ENCODE measurements at regions not wholly inside any gene's neighbourhood (a gene's known extent, or its start where the extent isn't known, plus 50 kb on each side); places are given as distances from the start of the nearest gene placed in this dataset.

GRCh38 chr18:68482815-68483214 is 232.1 kb downstream of the TMX3 start:
- no peak for DNase-seq
- H3K27me3 ChIP-seq (ENCODE audit: insufficient read depth, low read length), result no peaks in the 10 kb centered on the region
- no peak overlapping the region for H3K27ac ChIP-seq (ENCODE audit: low read depth, low read length)
- Mint-ChIP-seq H3K27ac (no peak overlapping the region), H3K4me3 (no peak overlapping the region), H3K27me3 (peaks cover 0 to 1% of the 10 kb centered on the region in 2 donors), H3K36me3 (no peaks in the 10 kb centered on the region), H3K4me1 (no peaks in the 10 kb centered on the region), H3K9me3 (no peaks in the 10 kb centered on the region)
- H3K4me1 ChIP-seq (ENCODE audit: insufficient read depth, low read length), result no peaks in the 10 kb centered on the region
- H3K4me3 ChIP-seq (ENCODE audit: low read length in 2 of 2), result no peak overlapping the region
- intact Hi-C loops (cut with micrococcal nuclease), result no loop called here
- CTCF ChIA-PET (ENCODE audit: partially characterized antibody), result no interaction called here
- no peaks in the 10 kb centered on the region for H3K36me3 ChIP-seq (ENCODE audit: insufficient read depth, low read length)
- POLR2A ChIA-PET (ENCODE audit: partially characterized antibody), result no interaction called here
- H3K9me3 ChIP-seq (ENCODE audit: control insufficient read depth in 1 of 2, low read length in 2 of 2), result no peaks in the 10 kb centered on the region

GRCh38 chr18:68480196-68480595 is 234.7 kb downstream of the TMX3 start:
- H3K4me3 ChIP-seq (ENCODE audit: low read length in 2 of 2), result no peak overlapping the region
- ChIA-PET POLR2A (ENCODE audit: partially characterized antibody) (no interaction called here), CTCF (ENCODE audit: partially characterized antibody) (no interaction called here)
- Mint-ChIP-seq H3K9me3 (no peaks in the 10 kb centered on the region), H3K36me3 (no peaks in the 10 kb centered on the region), H3K4me1 (no peaks in the 10 kb centered on the region), H3K27ac (no peak overlapping the region), H3K4me3 (no peak overlapping the region), H3K27me3 (peaks cover 0 to 1% of the 10 kb centered on the region in 2 donors)
- DNase-seq, result no peak
- H3K27me3 ChIP-seq (ENCODE audit: insufficient read depth, low read length), result no peaks in the 10 kb centered on the region
- H3K27ac ChIP-seq (ENCODE audit: low read depth, low read length), result no peak overlapping the region
- intact Hi-C loops (cut with micrococcal nuclease), result no loop called here
- no peaks in the 10 kb centered on the region for H3K36me3 ChIP-seq (ENCODE audit: insufficient read depth, low read length)
- H3K9me3 ChIP-seq (ENCODE audit: control insufficient read depth in 1 of 2, low read length in 2 of 2), result no peaks in the 10 kb centered on the region
- no peaks in the 10 kb centered on the region for H3K4me1 ChIP-seq (ENCODE audit: insufficient read depth, low read length)

- H3K36me3 ChIP-seq (ENCODE audit: insufficient read depth, low read length), result no peaks in the 10 kb centered on the region
- H3K9me3 ChIP-seq (ENCODE audit: control insufficient read depth in 1 of 2, low read length in 2 of 2), result no peaks in the 10 kb centered on the region
- intact Hi-C loops (cut with micrococcal nuclease), result no loop called here
- POLR2A ChIA-PET (ENCODE audit: partially characterized antibody), result no interaction called here
- no peak overlapping the region for H3K4me3 ChIP-seq (ENCODE audit: low read length in 2 of 2)
- no peak overlapping the region for H3K27ac ChIP-seq (ENCODE audit: low read depth, low read length)
- Mint-ChIP-seq H3K9me3 (no peaks in the 10 kb centered on the region), H3K4me3 (no peak overlapping the region), H3K4me1 (no peaks in the 10 kb centered on the region), H3K27ac (no peak overlapping the region), H3K27me3 (peaks cover 0 to 1% of the 10 kb centered on the region in 2 donors), H3K36me3 (no peaks in the 10 kb centered on the region)
- no peaks in the 10 kb centered on the region for H3K27me3 ChIP-seq (ENCODE audit: insufficient read depth, low read length)
- no peak for DNase-seq
- CTCF ChIA-PET (ENCODE audit: partially characterized antibody), result no interaction called here
- H3K4me1 ChIP-seq (ENCODE audit: insufficient read depth, low read length), result no peaks in the 10 kb centered on the region
Measured at GRCh38 chr18:68478246-68478645, 236.7 kb downstream of the TMX3 start.

- Mint-ChIP-seq H3K4me1 (no peaks in the 10 kb centered on the region), H3K36me3 (no peaks in the 10 kb centered on the region), H3K27me3 (peaks cover 0 to 1% of the 10 kb centered on the region in 2 donors), H3K27ac (no peak overlapping the region), H3K4me3 (no peak overlapping the region), H3K9me3 (no peaks in the 10 kb centered on the region)
- Histone ChIP-seq H3K9me3 (ENCODE audit: control insufficient read depth in 1 of 2, low read length in 2 of 2) (no peaks in the 10 kb centered on the region), H3K4me3 (ENCODE audit: low read length in 2 of 2) (no peak overlapping the region), H3K27ac (ENCODE audit: low read depth, low read length) (no peak overlapping the region), H3K27me3 (ENCODE audit: insufficient read depth, low read length) (no peaks in the 10 kb centered on the region), H3K36me3 (ENCODE audit: insufficient read depth, low read length) (no peaks in the 10 kb centered on the region), H3K4me1 (ENCODE audit: insufficient read depth, low read length) (no peaks in the 10 kb centered on the region)
- intact Hi-C loops (cut with micrococcal nuclease), result no loop called here
- POLR2A ChIA-PET (ENCODE audit: partially characterized antibody), result no interaction called here
- no peak for DNase-seq
- CTCF ChIA-PET (ENCODE audit: partially characterized antibody), result no interaction called here
Measured at GRCh38 chr18:68475883-68476282, 239.0 kb downstream of the TMX3 start.

- H3K9me3 ChIP-seq (ENCODE audit: control insufficient read depth in 1 of 2, low read length in 2 of 2), result no peaks in the 10 kb centered on the region
- ChIA-PET CTCF (ENCODE audit: partially characterized antibody) (interaction anchor here (1.2 kb wide), 1 partner anchor 11 kb away, joined by 3 read pairs; no protein-coding TSS in a partner anchor), POLR2A (ENCODE audit: partially characterized antibody) (no interaction called here)
- no peaks in the 10 kb centered on the region for H3K36me3 ChIP-seq (ENCODE audit: insufficient read depth, low read length)
- intact Hi-C loops (cut with micrococcal nuclease), result no loop called here
- H3K27ac ChIP-seq (ENCODE audit: low read depth, low read length), result no peak overlapping the region
- no peaks in the 10 kb centered on the region for H3K36me3 Mint-ChIP-seq
- no peak overlapping the region for H3K27ac Mint-ChIP-seq
- H3K4me1 ChIP-seq (ENCODE audit: insufficient read depth, low read length), result no peaks in the 10 kb centered on the region
- H3K27me3 ChIP-seq (ENCODE audit: insufficient read depth, low read length), result no peaks in the 10 kb centered on the region
- H3K27me3 Mint-ChIP-seq, result no peaks in the 10 kb centered on the region
- DNase-seq, result no peak
- peaks cover 0 to 4% (median 3%) of the 10 kb centered on the region in 4 donors for H3K4me1 Mint-ChIP-seq
- no peak overlapping the region for H3K4me3 ChIP-seq (ENCODE audit: low read length in 2 of 2)
- H3K4me3 Mint-ChIP-seq, result no peak overlapping the region
- no peaks in the 10 kb centered on the region for H3K9me3 Mint-ChIP-seq
Measured at GRCh38 chr18:68472701-68473295, 242.1 kb downstream of the TMX3 start.

GRCh38 chr18:68469049-68469625 is 245.8 kb downstream of the TMX3 start:
- Histone ChIP-seq H3K4me3 (ENCODE audit: low read length in 2 of 2) (no peak overlapping the region), H3K36me3 (ENCODE audit: insufficient read depth, low read length) (no peaks in the 10 kb centered on the region), H3K9me3 (ENCODE audit: control insufficient read depth in 1 of 2, low read length in 2 of 2) (no peaks in the 10 kb centered on the region), H3K4me1 (ENCODE audit: insufficient read depth, low read length) (no peaks in the 10 kb centered on the region), H3K27me3 (ENCODE audit: insufficient read depth, low read length) (no peaks in the 10 kb centered on the region), H3K27ac (ENCODE audit: low read depth, low read length) (no peak overlapping the region)
- no peak overlapping the region for H3K4me3 Mint-ChIP-seq
- no peaks in the 10 kb centered on the region for H3K9me3 Mint-ChIP-seq
- no peaks in the 10 kb centered on the region for H3K27me3 Mint-ChIP-seq
- no peaks in the 10 kb centered on the region for H3K36me3 Mint-ChIP-seq
- ChIA-PET CTCF (ENCODE audit: partially characterized antibody) (no interaction called here), POLR2A (ENCODE audit: partially characterized antibody) (no interaction called here)
- DNase-seq, result no peak
- intact Hi-C loops (cut with micrococcal nuclease), result no loop called here
- H3K4me1 Mint-ChIP-seq, result peaks cover 0 to 5% (median 4%) of the 10 kb centered on the region in 4 donors
- no peak overlapping the region for H3K27ac Mint-ChIP-seq

- DNase-seq, result no peak
- POLR2A ChIA-PET (ENCODE audit: partially characterized antibody), result no interaction called here
- no peaks in the 10 kb centered on the region for H3K27me3 Mint-ChIP-seq
Measured at GRCh38 chr18:68467957-68468356, 247.0 kb downstream of the TMX3 start.

More at GRCh38 chr18:68467957-68468356, 247.0 kb downstream of the TMX3 start:
- H3K36me3 Mint-ChIP-seq, result no peaks in the 10 kb centered on the region
- H3K27me3 ChIP-seq (ENCODE audit: insufficient read depth, low read length), result no peaks in the 10 kb centered on the region
- CTCF ChIA-PET (ENCODE audit: partially characterized antibody), result no interaction called here
- H3K9me3 ChIP-seq (ENCODE audit: control insufficient read depth in 1 of 2, low read length in 2 of 2), result no peaks in the 10 kb centered on the region
- peak overlapping the region in 2 of 8 donors; percentile 28 to 50 for H3K4me3 Mint-ChIP-seq
- no peaks in the 10 kb centered on the region for H3K36me3 ChIP-seq (ENCODE audit: insufficient read depth, low read length)
- H3K4me1 Mint-ChIP-seq, result peaks cover 0 to 5% (median 4%) of the 10 kb centered on the region in 4 donors
- no peak overlapping the region for H3K27ac ChIP-seq (ENCODE audit: low read depth, low read length)
- H3K9me3 Mint-ChIP-seq, result no peaks in the 10 kb centered on the region
- no peaks in the 10 kb centered on the region for H3K4me1 ChIP-seq (ENCODE audit: insufficient read depth, low read length)
- H3K4me3 ChIP-seq (ENCODE audit: low read length in 2 of 2), result no peak overlapping the region
- peak overlapping the region in 1 of 7 donors; percentile 3 for H3K27ac Mint-ChIP-seq
- intact Hi-C loops (cut with micrococcal nuclease), result no loop called here

Measured in CD4-positive, alpha-beta memory T cell (primary cell).